Heart right ventricle (tissue), 16 donors: ENCODE measurements at regions not wholly inside any gene's neighbourhood (a gene's known extent, or its start where the extent isn't known, plus 50 kb on each side); places are given as distances from the start of the nearest gene placed in this dataset.

Experiments used
- ATAC-seq, 8 donors: fragments of 200-7000 bp; cut with Tn5 transposase; one replicate each; pipeline ENCODE4 v1.9.1; 2020; ENCODE audit warnings: mild to moderate bottlenecking in 8 of 8, moderate library complexity in 8 of 8, moderate number of reproducible peaks in 1 of 8
- DNase-seq, 2 donors: peaks; one replicate each; pipeline ENCODE4 v3.0.0-alpha.2; 2020
- H3K27ac ChIP-seq, 10 donors: fragments of 200-600 bp; sonication (generic) in 2 of 10; one replicate each; pipeline versions ENCODE4 v1.5.0 to v1.8.0; 2020 to 2022; ENCODE audit warnings: mild to moderate bottlenecking in 3 of 10
- H3K27me3 ChIP-seq, 7 donors: fragments of 200-600 bp; one replicate each; pipeline ENCODE4 v1.8.0; 2021 to 2022; ENCODE audit warnings: mild to moderate bottlenecking in 2 of 7
- H3K36me3 ChIP-seq, 9 donors: fragments of 200-600 bp; sonication (generic) in 1 of 9; one replicate each; pipeline versions ENCODE4 v1.5.0 to v1.8.0; 2020 to 2022; ENCODE audit warnings: mild to moderate bottlenecking in 2 of 9
- H3K4me1 ChIP-seq, 9 donors: fragments of 200-600 bp; sonication (generic) in 1 of 9; one replicate each; pipeline versions ENCODE4 v1.5.0 to v1.8.0; 2020 to 2022; ENCODE audit warnings: mild to moderate bottlenecking in 4 of 9
- H3K4me3 ChIP-seq, 10 donors: fragments of 200-600 bp; sonication (generic) in 2 of 10; one replicate each; pipeline versions ENCODE4 v1.5.0 to v1.8.0; 2020 to 2022; ENCODE audit warnings: mild to moderate bottlenecking in 7 of 10, moderate library complexity in 2 of 10
- H3K9me3 ChIP-seq, 11 donors: fragments of 200-600 bp in 10 of 11; sonication (generic) in 2 of 11; one replicate each; pipeline versions ENCODE4 v1.5.0 to v1.8.0; 2013 to 2022; ENCODE audit warnings: mild to moderate bottlenecking in 2 of 11, control low read depth in 1 of 11, moderate library complexity in 1 of 11
- WGBS, 2 donors: extraction: QIAGEN DNeasy Blood & Tissue Kit; methylation state at CpG; one replicate each; pipeline ENCODE4 v1.1.7; 2013; ENCODE audit warnings: inconsistent platforms in 1 of 2; 5-methylcytosine and 5-hydroxymethylcytosine counted together
- intact Hi-C, 10 donors: fragments of 100-400 bp; cut with DNase I; formaldehyde crosslinking; loops; one replicate each; pipeline versions ENCODE4 v1.11.1 to v1.14.2; 2022
- TF ChIP-seq, protein P1 (sequence below), 9 donors: fragments of 200-600 bp; sonication (generic) in 2 of 9; IDR thresholded peaks; one replicate each; pipeline versions ENCODE4 v1.5.0 to v1.8.0; 2021 to 2022; ENCODE audit warnings: antibody characterized with exemption in 9 of 9, mild to moderate bottlenecking in 5 of 9, moderate library complexity in 1 of 9
- donor health status: Arrhythmogenic right ventricular cardiomyopathy.
- donor health status: ischemic (EF 13 %, LVEDD 7.1; RV severe dilation, severe dysfunction).
- donor health status: healthy with polysubstance abuse.
- donor health status: DM: no; HTN: yes; CAD: no.
- donor health status: DM: no; HTN: no; CAD: no.
- donor health status: ischemic (EF 25% LVEDD 6.9; RV normal size, moderate dysfunction).
- donor health status: ischemic (EF 25% LVEDD 5.7; RV mildly dilated, moderate dysfunction).
- donor health status: healthy.
- donor health status: DM: yes; HTN: yes; CAD: no.
- donor health status: Ischemic cardiomyopathy.
- donor health status: ischemic (EF 35%, LVEDD 5.7; RV mildly dilated, moderate dysfunction).
- donor health status: nonischemic (EF 11% LVEDD 7.7; RV severe dilation, severe dysfunction).
- donor health status: DM: yes; HTN: yes; CAD: no.
- donor health status: PGD.
- donor health status: ischemic (EF 29% LVEDD 5.4; RV normal size, mild dysfunction).
- donor health status: nonischemic (EF 23%, LVEDD 6.1; RV moderate dilation, normal function).

DNA sequence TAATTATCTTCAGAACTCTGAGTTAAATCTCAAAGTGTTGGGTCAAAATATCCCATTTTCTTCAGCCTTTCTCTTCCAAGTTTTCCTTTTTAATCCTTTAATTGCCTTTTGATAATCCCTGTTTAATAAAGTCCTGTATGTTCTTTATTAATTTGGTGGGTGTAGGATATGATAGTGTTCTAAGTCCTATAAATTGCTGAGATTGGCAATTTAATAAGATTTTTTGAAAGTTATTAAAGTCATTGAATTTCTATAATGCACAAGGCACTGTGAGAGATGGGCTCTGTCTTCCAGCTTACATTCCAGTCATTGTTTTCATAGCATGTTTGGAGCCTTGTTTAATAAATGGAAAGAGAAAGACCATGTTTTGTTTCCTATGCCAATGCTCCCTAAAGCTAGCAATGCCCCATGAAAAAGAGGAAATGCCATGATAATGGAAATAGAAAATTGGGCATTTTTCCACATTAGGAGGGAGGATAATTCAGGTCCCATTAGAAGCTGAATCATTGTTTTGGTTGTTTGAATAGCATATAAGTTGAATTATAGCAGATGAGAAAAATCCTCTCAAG is 404.8 kb downstream of the CD109 start:
- H3K4me3 ChIP-seq, result no peak overlapping the region
- DNase-seq, result no peak
- intact Hi-C loops, result no loop called here

DNA sequence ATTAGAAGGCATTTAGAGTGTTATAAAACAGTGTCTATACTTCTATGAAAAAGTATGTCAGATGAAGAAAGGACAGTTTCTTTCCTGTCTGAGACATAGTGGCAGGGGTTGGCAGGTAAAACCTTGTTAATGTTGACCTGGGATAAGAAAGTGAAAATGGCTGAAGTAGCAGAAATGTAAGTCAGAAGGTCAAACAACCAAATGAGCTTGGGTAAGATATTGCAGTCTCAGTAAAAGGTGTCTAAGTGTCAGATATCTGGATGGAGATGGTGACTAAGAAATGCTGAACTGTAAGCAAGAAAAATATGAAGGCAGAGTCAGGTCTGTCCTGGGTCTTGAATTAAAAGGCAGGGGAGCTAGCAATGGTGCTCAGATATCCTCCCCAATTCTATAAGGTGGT is 400.3 kb downstream of the CD109 start:
- no peak overlapping the region for H3K4me3 ChIP-seq
- intact Hi-C loops, result loop anchor here in 1 of 10 donors (10.0 kb wide), 1 partner anchor 1108 kb away; the partner anchor contains the start of gene COL12A1
- no peaks in the 10 kb centered on the region for H3K36me3 ChIP-seq
- no peak overlapping the region for H3K27ac ChIP-seq
- peaks cover 0 to 6% (median 0%) of the 10 kb centered on the region in 9 donors for H3K4me1 ChIP-seq
- TF ChIP-seq, protein P1, sequence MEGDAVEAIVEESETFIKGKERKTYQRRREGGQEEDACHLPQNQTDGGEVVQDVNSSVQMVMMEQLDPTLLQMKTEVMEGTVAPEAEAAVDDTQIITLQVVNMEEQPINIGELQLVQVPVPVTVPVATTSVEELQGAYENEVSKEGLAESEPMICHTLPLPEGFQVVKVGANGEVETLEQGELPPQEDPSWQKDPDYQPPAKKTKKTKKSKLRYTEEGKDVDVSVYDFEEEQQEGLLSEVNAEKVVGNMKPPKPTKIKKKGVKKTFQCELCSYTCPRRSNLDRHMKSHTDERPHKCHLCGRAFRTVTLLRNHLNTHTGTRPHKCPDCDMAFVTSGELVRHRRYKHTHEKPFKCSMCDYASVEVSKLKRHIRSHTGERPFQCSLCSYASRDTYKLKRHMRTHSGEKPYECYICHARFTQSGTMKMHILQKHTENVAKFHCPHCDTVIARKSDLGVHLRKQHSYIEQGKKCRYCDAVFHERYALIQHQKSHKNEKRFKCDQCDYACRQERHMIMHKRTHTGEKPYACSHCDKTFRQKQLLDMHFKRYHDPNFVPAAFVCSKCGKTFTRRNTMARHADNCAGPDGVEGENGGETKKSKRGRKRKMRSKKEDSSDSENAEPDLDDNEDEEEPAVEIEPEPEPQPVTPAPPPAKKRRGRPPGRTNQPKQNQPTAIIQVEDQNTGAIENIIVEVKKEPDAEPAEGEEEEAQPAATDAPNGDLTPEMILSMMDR (IDR thresholded peaks at IDR 0.05), result no peak
- DNase-seq (no peak), ATAC-seq (no peak)
- no peaks in the 10 kb centered on the region for H3K27me3 ChIP-seq
- H3K9me3 ChIP-seq, result peaks cover 0 to 5% (median 0%) of the 10 kb centered on the region in 11 donors

More for the DNA sequence above, 404.8 kb downstream of the CD109 start:
- ATAC-seq, result no peak
- H3K9me3 ChIP-seq, result peaks cover 0 to 5% (median 0%) of the 10 kb centered on the region in 11 donors
- no peaks in the 10 kb centered on the region for H3K4me1 ChIP-seq
- no peaks in the 10 kb centered on the region for H3K36me3 ChIP-seq
- H3K27ac ChIP-seq, result no peak overlapping the region
- H3K27me3 ChIP-seq, result no peaks in the 10 kb centered on the region
- TF ChIP-seq, protein P1 (IDR thresholded peaks at IDR 0.05), result no peak

DNA sequence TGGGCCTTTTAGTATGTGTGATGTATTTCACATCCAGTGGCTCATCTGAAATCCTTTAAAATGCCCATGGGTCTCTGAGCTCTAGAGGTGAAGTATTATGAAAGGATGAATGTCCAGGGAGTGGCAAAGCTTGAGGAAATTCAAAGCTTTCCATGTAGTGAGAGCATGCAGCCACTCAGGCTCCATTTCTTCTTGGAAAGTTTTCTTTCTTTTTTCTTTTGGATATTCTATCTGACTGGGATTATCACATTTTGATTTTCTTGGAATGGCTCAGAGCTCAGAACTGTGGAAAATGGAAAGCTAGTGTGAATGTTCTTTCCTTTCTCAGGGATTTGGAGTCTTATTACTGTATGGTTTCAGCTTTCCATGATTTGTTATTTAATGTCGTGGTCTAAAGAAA is 397.4 kb downstream of the CD109 start:
- Histone ChIP-seq H3K27ac (no peak overlapping the region), H3K27me3 (no peaks in the 10 kb centered on the region), H3K36me3 (no peaks in the 10 kb centered on the region), H3K4me1 (peaks cover 0 to 6% (median 0%) of the 10 kb centered on the region in 9 donors), H3K4me3 (no peak overlapping the region), H3K9me3 (peaks cover 0 to 7% (median 0%) of the 10 kb centered on the region in 11 donors)
- intact Hi-C loops, result loop anchor here in 6 of 10 donors (5.0 to 10.0 kb wide), 4 partner anchors 484 to 1119 kb away; partner anchors contain the start of gene COL12A1 (in 4 of the 6)
- 63 to 66% methylated on average over 1 of the region's 1 CpG for WGBS, 2 donors
- ATAC-seq (no peak), DNase-seq (no peak)
- TF ChIP-seq, protein P1 (IDR thresholded peaks at IDR 0.05), result no peak

DNA sequence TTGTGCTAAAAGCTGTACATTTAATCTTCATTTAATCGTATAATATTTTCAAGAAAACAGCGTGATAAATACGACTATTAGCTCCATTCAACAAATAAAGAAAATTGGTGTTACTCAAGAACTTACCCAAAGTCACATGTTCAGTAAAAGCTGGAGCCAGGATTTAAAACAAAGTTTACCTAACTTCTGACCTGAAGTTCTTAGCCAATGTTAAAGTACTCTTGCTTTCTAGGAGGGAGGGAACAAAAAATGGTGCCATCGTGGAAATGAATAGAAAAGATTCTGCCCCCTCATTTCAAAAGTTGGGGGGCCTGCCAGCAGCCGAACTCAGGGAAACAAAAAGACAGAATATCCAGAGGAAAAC is 395.8 kb downstream of the CD109 start:
- no peaks in the 10 kb centered on the region for H3K36me3 ChIP-seq
- H3K4me1 ChIP-seq, result peaks cover 0 to 6% (median 0%) of the 10 kb centered on the region in 9 donors
- no peak for ATAC-seq
- H3K9me3 ChIP-seq, result peaks cover 0 to 7% (median 0%) of the 10 kb centered on the region in 11 donors
- intact Hi-C loops, result loop anchor here in 8 of 10 donors (2.0 to 10.0 kb wide), 6 partner anchors 486 to 1121 kb away; partner anchors contain the start of gene COL12A1 (in 5 of the 8)
- no peak overlapping the region for H3K27ac ChIP-seq
- no peak overlapping the region for H3K4me3 ChIP-seq
- TF ChIP-seq, protein P1 (IDR thresholded peaks at IDR 0.05), result no peak
- 54 to 55% methylated on average over 5 of the region's 5 CpGs for WGBS, 2 donors
- no peaks in the 10 kb centered on the region for H3K27me3 ChIP-seq
- no peak for DNase-seq
